SIG-M5 treated with dmso at 0.1 percent for 504 hours (cell line): ENCODE measurements at regions not wholly inside any gene's neighbourhood (a gene's known extent, or its start where the extent isn't known, plus 50 kb on each side); places are given as distances from the start of the nearest gene placed in this dataset.

Experiments used
- DNase-seq: peaks from one replicate; lab custom pipeline; 2025; ENCODE audit not compliant: unreplicated experiment; lab: John Stamatoyannopoulos, UW

- peak; percentile 1 for DNase-seq
Measured at GRCh38 chr14:41957459-41957858, 350.8 kb downstream of the LRFN5 start.
